ENCODE measurements at regions not wholly inside any gene's neighbourhood (a gene's known extent, or its start where the extent isn't known, plus 50 kb on each side); places are given as distances from the start of the nearest gene placed in this dataset.
"Not testable (repeated sequence)": the region's sequence is repeated elsewhere in the genome, so short reads cannot be mapped to it uniquely, and the experiment has no call there.

DNA sequence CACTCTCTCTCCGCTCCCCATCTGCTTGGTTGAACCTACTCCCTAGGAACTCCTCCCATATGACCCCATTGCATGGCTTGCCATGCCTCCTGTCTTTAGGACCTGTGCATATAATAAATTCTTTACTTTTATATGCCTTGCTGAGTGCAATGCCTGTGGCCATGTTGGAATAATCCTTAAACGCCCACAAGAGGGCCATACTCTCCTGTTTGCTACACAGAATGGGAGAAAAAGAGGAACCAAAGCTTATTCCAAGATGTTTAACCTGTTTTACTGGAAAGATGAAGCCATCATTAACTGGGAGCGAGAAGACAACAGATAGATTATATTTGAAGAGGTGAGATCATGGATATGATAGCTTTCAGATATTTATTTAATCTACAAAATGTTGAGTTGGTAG, 1097.8 kb downstream of the NAALADL2 start:
- H3K9me3 Mint-ChIP-seq = peaks cover 2% of the 10 kb centered on the region
- no peaks in the 10 kb centered on the region for H3K36me3 Mint-ChIP-seq (ENCODE audit: low read depth)
- ChIA-PET POLR2A (no interaction called here), CTCF (no interaction called here)
- no peaks in the 10 kb centered on the region for H3K4me1 Mint-ChIP-seq
- no peak overlapping the region for H3K27ac Mint-ChIP-seq
- DNase-seq = no peak
- no peaks in the 10 kb centered on the region for H3K27me3 Mint-ChIP-seq
- H3K4me3 Mint-ChIP-seq = no peak overlapping the region

- POLR2A ChIA-PET = no interaction called here
These were observed 1092.0 kb downstream of the NAALADL2 start for GRCh38 chr3:175951047-175951694.

DNA sequence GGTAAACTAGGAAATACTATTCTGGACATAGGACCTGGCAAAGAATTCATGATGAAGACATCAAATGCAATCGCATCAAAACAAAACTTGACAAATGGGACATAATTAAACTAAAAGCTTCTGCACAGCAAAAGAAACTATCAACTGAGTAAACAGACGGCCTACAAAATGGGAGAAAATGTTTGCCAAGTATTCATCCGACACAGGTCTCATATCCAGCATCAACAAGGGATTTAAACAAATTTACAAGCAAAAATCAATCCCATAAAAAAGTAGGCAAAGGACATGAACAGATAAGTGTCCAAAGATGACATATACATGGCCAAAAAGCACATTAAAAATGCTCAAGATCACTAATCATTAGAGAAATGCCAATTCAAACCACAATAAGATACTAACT, 1088.9 kb downstream of the NAALADL2 start:
- no peak overlapping the region for H3K27ac Mint-ChIP-seq
- H3K4me3 Mint-ChIP-seq = no peak overlapping the region
- ChIA-PET POLR2A (no interaction called here), CTCF (interaction anchor here (0.6 kb wide), 1 partner anchor 64 kb away, joined by 3 read pairs; no protein-coding TSS in a partner anchor)
- H3K4me1 Mint-ChIP-seq = no peaks in the 10 kb centered on the region
- H3K9me3 Mint-ChIP-seq = peaks cover 10% of the 10 kb centered on the region
- no peaks in the 10 kb centered on the region for H3K36me3 Mint-ChIP-seq (ENCODE audit: low read depth)
- H3K27me3 Mint-ChIP-seq = no peaks in the 10 kb centered on the region
- DNase-seq = no peak

More at GRCh38 chr3:175951047-175951694, 1092.0 kb downstream of the NAALADL2 start:
- no peaks in the 10 kb centered on the region for H3K27me3 Mint-ChIP-seq
- H3K4me1 Mint-ChIP-seq = no peaks in the 10 kb centered on the region
- H3K27ac Mint-ChIP-seq = no peak overlapping the region
- no peak overlapping the region for H3K4me3 Mint-ChIP-seq
- DNase-seq = no peak
- no peaks in the 10 kb centered on the region for H3K36me3 Mint-ChIP-seq (ENCODE audit: low read depth)
- CTCF ChIA-PET = no interaction called here
- H3K9me3 Mint-ChIP-seq = peaks cover 9% of the 10 kb centered on the region

DNA sequence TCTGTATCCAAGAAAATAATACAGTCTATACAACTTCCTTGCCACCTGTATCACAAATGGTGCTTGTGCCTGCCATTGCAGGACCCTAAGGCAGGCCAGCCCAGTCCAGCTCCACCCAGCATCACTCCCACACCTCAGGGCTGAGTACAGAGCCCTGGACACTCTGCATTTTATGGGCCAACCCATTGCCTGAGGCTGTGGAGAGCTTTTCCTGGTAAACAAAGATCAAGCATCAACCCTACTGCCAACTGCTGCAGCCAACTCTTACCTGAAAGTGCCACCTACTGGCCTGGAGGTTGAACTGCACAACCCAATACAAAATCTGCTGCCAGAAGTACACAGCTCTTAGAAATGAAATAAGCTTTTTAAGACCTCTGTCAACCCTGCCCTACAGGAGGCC, 1082.2 kb downstream of the NAALADL2 start:
- no peak overlapping the region for H3K27ac Mint-ChIP-seq
- CTCF ChIA-PET = no interaction called here
- no peaks in the 10 kb centered on the region for H3K27me3 Mint-ChIP-seq
- peaks cover 23% of the 10 kb centered on the region for H3K9me3 Mint-ChIP-seq
- H3K4me1 Mint-ChIP-seq = no peaks in the 10 kb centered on the region
- H3K4me3 Mint-ChIP-seq = no peak overlapping the region
- no peak for DNase-seq
- H3K36me3 Mint-ChIP-seq (ENCODE audit: low read depth) = no peaks in the 10 kb centered on the region
- POLR2A ChIA-PET = no interaction called here

- ChIA-PET CTCF (no interaction called here), POLR2A (no interaction called here)
- no peaks in the 10 kb centered on the region for H3K27me3 Mint-ChIP-seq
- no peak overlapping the region for H3K27ac Mint-ChIP-seq
- no peaks in the 10 kb centered on the region for H3K4me1 Mint-ChIP-seq
- H3K4me3 Mint-ChIP-seq = no peak overlapping the region
- no peaks in the 10 kb centered on the region for H3K36me3 Mint-ChIP-seq (ENCODE audit: low read depth)
- H3K9me3 Mint-ChIP-seq = peaks cover 23% of the 10 kb centered on the region
- no peak for DNase-seq
These were observed 1081.7 kb downstream of the NAALADL2 start for GRCh38 chr3:175940881-175941280.

- CTCF ChIA-PET = no interaction called here
- Mint-ChIP-seq H3K4me1 (no peaks in the 10 kb centered on the region), H3K9me3 (peaks cover 23% of the 10 kb centered on the region), H3K27me3 (no peaks in the 10 kb centered on the region), H3K27ac (no peak overlapping the region), H3K4me3 (no peak overlapping the region), H3K36me3 (ENCODE audit: low read depth) (no peaks in the 10 kb centered on the region)
- POLR2A ChIA-PET = no interaction called here
- no peak for DNase-seq
These were observed 1081.1 kb downstream of the NAALADL2 start for GRCh38 chr3:175940243-175940642.

DNA sequence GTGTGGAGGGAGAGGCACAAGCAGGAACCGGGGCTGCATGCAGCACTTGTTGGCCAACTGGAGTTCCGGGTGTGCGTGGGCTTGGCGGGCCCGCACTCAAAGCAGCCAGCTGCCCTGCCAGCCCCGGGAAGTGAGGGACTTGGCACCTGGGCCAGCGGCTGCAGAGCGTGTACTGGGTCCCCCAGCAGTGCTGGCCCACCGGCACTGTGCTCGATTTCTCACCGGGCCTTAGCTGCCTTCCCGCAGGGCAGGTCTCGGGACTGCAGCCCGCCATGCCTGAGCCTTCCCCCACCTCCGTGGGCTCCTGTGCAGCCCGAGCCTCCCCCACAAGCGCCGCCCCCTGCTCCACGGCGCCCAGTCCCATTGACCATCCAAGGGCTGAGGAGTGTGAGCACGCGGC, 1078.2 kb downstream of the NAALADL2 start:
- H3K27me3 Mint-ChIP-seq; H3K4me1 Mint-ChIP-seq; CTCF ChIA-PET; H3K36me3 Mint-ChIP-seq (ENCODE audit: low read depth); DNase-seq; H3K27ac Mint-ChIP-seq; POLR2A ChIA-PET; H3K4me3 Mint-ChIP-seq: not testable (repeated sequence)
- H3K9me3 Mint-ChIP-seq = peaks cover 19% of the 10 kb centered on the region

GRCh38 chr3:175932586-175932985, 1073.5 kb downstream of the NAALADL2 start:
- CTCF ChIA-PET = no interaction called here
- POLR2A ChIA-PET = no interaction called here
- Mint-ChIP-seq H3K27ac (no peak overlapping the region), H3K27me3 (no peaks in the 10 kb centered on the region), H3K36me3 (ENCODE audit: low read depth) (no peaks in the 10 kb centered on the region), H3K4me3 (no peak overlapping the region), H3K4me1 (no peaks in the 10 kb centered on the region), H3K9me3 (peaks cover 6% of the 10 kb centered on the region)
- DNase-seq = no peak

DNA sequence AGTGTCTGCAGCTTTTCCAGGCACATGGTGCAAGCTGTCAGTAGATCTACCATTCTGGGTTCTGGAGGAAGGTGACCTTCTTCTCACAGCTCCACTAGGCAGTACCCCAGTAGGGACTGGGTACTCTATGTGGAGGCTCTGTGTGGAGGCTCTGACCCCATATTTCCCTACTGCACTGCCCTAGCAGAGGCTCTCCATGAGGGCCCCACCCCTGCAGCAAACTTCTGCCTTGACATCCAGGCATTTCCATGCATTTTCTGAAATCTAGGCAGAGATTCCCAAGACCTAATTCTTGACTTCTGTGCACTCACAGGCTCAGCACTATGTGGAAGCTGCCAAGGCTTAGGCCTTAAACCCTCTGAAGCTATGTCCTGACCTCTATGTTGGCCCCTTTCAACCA, 1060.0 kb downstream of the NAALADL2 start:
- DNase-seq = no peak
- ChIA-PET POLR2A (no interaction called here), CTCF (no interaction called here)
- H3K27ac Mint-ChIP-seq = no peak overlapping the region
- no peaks in the 10 kb centered on the region for H3K36me3 Mint-ChIP-seq (ENCODE audit: low read depth)
- H3K4me1 Mint-ChIP-seq = no peaks in the 10 kb centered on the region
- H3K9me3 Mint-ChIP-seq = peaks cover 14% of the 10 kb centered on the region
- H3K4me3 Mint-ChIP-seq = no peak overlapping the region
- no peaks in the 10 kb centered on the region for H3K27me3 Mint-ChIP-seq

DNA sequence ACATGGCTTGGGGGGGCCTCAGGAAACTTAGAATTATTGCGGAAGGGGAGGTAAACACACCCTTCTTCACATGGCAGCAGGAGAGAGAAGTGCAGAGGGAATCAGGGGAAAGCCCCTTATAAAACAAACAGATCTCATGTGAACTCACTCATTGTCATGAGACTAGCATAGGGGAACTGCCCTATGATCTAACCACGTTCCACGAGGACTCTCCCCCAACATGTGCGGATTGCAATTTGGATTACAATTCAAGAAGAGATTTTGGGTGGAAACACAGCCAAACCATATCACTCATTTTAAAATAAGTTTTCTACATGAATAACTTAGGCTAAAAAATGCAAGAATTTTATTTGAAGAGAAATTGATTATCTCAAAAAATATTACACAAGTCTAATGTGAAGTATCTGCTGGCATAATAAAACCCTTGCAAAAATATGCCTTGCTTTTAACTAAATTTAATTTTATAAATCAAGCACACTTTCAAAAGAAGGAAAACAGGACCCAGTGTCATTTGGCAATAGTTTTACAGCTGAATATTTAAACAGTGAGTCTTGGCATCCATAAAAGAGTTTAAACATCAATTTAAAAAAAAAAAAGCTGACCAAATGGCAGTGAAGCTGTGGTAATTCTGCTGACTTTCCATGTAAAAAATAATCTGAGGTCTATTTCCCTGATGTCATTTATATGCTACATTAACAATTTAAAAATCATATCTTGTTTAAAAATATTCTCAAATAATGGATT, 1057.2 kb downstream of the NAALADL2 start:
- Mint-ChIP-seq H3K9me3 (peaks cover 9% of the 10 kb centered on the region), H3K27ac (no peak overlapping the region), H3K36me3 (ENCODE audit: low read depth) (no peaks in the 10 kb centered on the region), H3K4me3 (no peak overlapping the region), H3K27me3 (no peaks in the 10 kb centered on the region), H3K4me1 (no peaks in the 10 kb centered on the region)
- ChIA-PET POLR2A (no interaction called here), CTCF (no interaction called here)
- DNase-seq = no peak

DNA sequence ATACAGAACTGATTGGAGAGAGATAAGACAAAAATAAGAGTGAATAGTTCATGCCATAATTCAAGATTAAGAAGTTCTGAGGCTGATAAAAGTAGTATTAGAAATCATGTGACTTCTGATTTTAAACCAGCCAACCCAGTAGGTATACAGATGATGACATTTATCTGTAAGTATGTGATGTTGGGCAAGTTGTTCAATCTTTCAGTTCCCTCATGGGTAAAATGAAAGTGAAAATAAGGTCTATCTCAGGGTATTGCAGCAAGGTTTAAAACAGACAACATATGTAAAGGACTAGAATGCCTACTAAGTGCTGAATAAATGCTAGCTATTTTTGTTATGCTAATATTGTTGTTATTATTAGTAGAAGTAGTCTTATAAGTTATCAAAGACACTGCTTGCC, 1055.7 kb downstream of the NAALADL2 start:
- ChIA-PET POLR2A (no interaction called here), CTCF (no interaction called here)
- Mint-ChIP-seq H3K36me3 (ENCODE audit: low read depth) (no peaks in the 10 kb centered on the region), H3K9me3 (peaks cover 5% of the 10 kb centered on the region), H3K27ac (no peak overlapping the region), H3K27me3 (no peaks in the 10 kb centered on the region), H3K4me1 (no peaks in the 10 kb centered on the region), H3K4me3 (no peak overlapping the region)
- DNase-seq = no peak

DNA sequence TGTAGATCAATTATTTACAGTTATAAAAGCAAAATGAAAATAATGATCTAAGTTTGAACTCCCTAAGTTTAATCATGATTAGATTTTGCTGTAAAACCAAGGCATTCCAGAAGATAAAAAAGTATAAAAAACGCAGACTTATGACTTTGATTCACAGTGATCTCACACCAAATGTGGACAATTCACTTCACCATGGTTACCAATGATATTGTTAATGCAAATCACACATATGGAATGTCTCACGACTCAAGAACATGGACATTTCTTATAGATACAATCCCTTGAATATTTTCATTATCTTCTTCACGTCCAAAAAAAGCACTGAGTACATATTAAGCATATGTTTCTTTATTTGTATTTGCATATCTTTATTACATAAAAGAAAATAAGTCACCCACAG, 1054.2 kb downstream of the NAALADL2 start:
- Mint-ChIP-seq H3K27me3 (no peaks in the 10 kb centered on the region), H3K27ac (no peak overlapping the region), H3K4me3 (no peak overlapping the region), H3K36me3 (ENCODE audit: low read depth) (no peaks in the 10 kb centered on the region), H3K9me3 (peaks cover 6% of the 10 kb centered on the region), H3K4me1 (no peaks in the 10 kb centered on the region)
- ChIA-PET CTCF (interaction anchor here (0.8 kb wide), 1 partner anchor 411 kb away, joined by 3 read pairs; no protein-coding TSS in a partner anchor), POLR2A (no interaction called here)
- no peak for DNase-seq

DNA sequence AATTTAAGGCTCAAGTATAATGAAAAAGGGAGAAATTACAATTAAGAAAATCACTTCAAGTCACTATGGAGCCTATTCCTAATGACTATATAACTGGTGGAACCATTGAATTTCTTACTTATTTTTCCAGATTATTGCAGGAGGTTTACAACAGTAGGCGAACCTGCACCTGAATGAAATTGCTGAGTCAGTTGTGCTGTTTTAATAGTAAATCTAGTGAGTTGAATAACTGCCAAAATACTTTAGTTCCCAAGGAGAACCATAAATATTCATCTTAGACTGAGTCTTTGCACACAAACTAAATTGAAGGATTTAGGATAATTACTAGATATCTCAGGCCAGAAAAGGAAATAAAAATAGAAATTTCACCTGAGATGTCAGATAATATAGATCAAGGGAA, 1052.8 kb downstream of the NAALADL2 start:
- no peak overlapping the region for H3K4me3 Mint-ChIP-seq
- H3K4me1 Mint-ChIP-seq = no peaks in the 10 kb centered on the region
- H3K27me3 Mint-ChIP-seq = no peaks in the 10 kb centered on the region
- DNase-seq = no peak
- H3K27ac Mint-ChIP-seq = no peak overlapping the region
- H3K36me3 Mint-ChIP-seq (ENCODE audit: low read depth) = no peaks in the 10 kb centered on the region
- ChIA-PET CTCF (no interaction called here), POLR2A (no interaction called here)
- H3K9me3 Mint-ChIP-seq = peaks cover 6% of the 10 kb centered on the region

- POLR2A ChIA-PET = no interaction called here
- no peaks in the 10 kb centered on the region for H3K27me3 Mint-ChIP-seq
- no peaks in the 10 kb centered on the region for H3K36me3 Mint-ChIP-seq (ENCODE audit: low read depth)
- DNase-seq = no peak
- H3K4me3 Mint-ChIP-seq = no peak overlapping the region
- CTCF ChIA-PET = no interaction called here
- H3K27ac Mint-ChIP-seq = no peak overlapping the region
- no peaks in the 10 kb centered on the region for H3K4me1 Mint-ChIP-seq
- peaks cover 5% of the 10 kb centered on the region for H3K9me3 Mint-ChIP-seq
These were observed 1043.1 kb downstream of the NAALADL2 start for GRCh38 chr3:175902226-175902625.
